HG03378 (cell line): ENCODE measurements at regions not wholly inside any gene's neighbourhood (a gene's known extent, or its start where the extent isn't known, plus 50 kb on each side); places are given as distances from the start of the nearest gene placed in this dataset.

Experiments used
- ATAC-seq: cut with Tn5 transposase; IDR thresholded peaks from one replicate; pipeline ENCODE4 v1.9.1; 2021; ENCODE audit warnings: mild to moderate bottlenecking, moderate library complexity; ENCODE audit not compliant: unreplicated experiment

- no peak for ATAC-seq
These were observed 55.9 kb upstream of the SIAH1 start for GRCh38 chr16:48441106-48441505.

GRCh38 chr16:48438414-48438813, 53.2 kb upstream of the SIAH1 start:
- no peak for ATAC-seq

- ATAC-seq = no peak
These were observed 50.7 kb upstream of the SIAH1 start for GRCh38 chr16:48435906-48436305.

DNA sequence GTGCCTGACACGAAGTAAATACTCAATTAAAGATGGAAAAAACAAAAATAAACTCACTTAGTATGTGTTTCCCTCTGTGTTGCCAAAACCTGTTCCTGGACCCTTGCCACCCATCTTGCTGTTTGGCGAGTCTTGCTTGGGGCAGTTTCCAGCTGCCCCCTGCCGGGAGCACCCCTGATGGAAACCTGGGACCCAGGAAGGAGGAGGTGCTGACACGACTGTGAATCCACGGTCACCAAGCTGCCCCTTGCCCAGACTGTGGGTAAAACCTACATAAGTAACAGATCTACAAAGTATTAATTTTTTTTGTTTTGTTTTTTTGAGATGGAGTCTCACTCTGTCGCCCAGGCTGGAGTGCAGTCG, 50.1 kb upstream of the SIAH1 start:
- ATAC-seq = no peak
